ENCODE measurements at regions not wholly inside any gene's neighbourhood (a gene's known extent, or its start where the extent isn't known, plus 50 kb on each side); places are given as distances from the start of the nearest gene placed in this dataset.

DNA sequence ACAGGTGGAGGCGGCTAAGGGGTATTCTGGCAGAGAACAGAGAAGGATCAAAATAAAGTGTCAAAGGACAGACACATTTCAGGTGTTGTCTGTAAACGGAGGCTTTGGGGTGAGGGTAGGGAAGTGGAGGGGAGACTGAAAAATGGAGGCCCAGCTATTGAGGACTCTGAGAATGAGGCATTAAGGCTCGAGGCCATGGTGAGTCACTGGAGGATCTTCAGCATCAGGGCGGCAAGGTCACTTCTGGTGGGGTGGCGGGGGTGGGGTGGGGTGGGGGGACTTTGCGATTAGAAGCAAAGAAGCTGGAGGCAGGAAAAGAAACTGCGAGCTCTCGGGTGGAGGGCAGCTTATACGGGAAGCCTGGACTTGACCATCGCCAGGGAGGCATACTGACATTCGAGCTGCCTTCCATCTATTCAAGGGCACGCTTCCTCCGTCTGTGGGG, 58.4 kb upstream of the PCGF5 start:
- no peak for TF ChIP-seq CTCF (IDR thresholded peaks at IDR 0.05; ENCODE audit: low read depth, low read length, missing input control)
- TF ChIP-seq MAX (IDR thresholded peaks at IDR 0.05): no peak
- TF ChIP-seq TAF1 (conservative IDR thresholded peaks at IDR 0.05): no peak
- no peak for TF ChIP-seq JUND (IDR thresholded peaks at IDR 0.05)
- no peak for TF ChIP-seq RAD21 (IDR thresholded peaks at IDR 0.05)
- TF ChIP-seq, protein P1, sequence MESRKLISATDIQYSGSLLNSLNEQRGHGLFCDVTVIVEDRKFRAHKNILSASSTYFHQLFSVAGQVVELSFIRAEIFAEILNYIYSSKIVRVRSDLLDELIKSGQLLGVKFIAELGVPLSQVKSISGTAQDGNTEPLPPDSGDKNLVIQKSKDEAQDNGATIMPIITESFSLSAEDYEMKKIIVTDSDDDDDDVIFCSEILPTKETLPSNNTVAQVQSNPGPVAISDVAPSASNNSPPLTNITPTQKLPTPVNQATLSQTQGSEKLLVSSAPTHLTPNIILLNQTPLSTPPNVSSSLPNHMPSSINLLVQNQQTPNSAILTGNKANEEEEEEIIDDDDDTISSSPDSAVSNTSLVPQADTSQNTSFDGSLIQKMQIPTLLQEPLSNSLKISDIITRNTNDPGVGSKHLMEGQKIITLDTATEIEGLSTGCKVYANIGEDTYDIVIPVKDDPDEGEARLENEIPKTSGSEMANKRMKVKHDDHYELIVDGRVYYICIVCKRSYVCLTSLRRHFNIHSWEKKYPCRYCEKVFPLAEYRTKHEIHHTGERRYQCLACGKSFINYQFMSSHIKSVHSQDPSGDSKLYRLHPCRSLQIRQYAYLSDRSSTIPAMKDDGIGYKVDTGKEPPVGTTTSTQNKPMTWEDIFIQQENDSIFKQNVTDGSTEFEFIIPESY (IDR thresholded peaks at IDR 0.05): no peak
- TF ChIP-seq GABPA (IDR thresholded peaks at IDR 0.05 in 1 of 2, conservative IDR thresholded peaks at IDR 0.05 in 1 of 2): no peak
